NOMO-1 treated with dmso at 0.1 percent for 144 hours (cell line): ENCODE measurements at regions not wholly inside any gene's neighbourhood (a gene's known extent, or its start where the extent isn't known, plus 50 kb on each side); places are given as distances from the start of the nearest gene placed in this dataset.

ENCODE experiments used
- DNase-seq: peaks from one replicate; lab custom pipeline; 2025; ENCODE audit not compliant: unreplicated experiment; lab: John Stamatoyannopoulos, UW

GRCh38 chr4:31580843-31581242 lies 860.7 kb downstream of the PCDH7 start:
- DNase-seq: no peak

GRCh38 chr4:31585503-31585902 lies 865.3 kb downstream of the PCDH7 start:
- DNase-seq: no peak

GRCh38 chr4:31592293-31592692 lies 872.1 kb downstream of the PCDH7 start:
- DNase-seq: no peak

- no peak for DNase-seq
Measured at GRCh38 chr4:31595496-31595895, 875.3 kb downstream of the PCDH7 start.

GRCh38 chr4:31598639-31599038 lies 878.5 kb downstream of the PCDH7 start:
- DNase-seq: no peak

GRCh38 chr4:31601793-31602192 lies 881.6 kb downstream of the PCDH7 start:
- DNase-seq: no peak

- no peak for DNase-seq
Measured at GRCh38 chr4:31613946-31614623, 893.9 kb downstream of the PCDH7 start.

GRCh38 chr4:31617667-31618066 lies 897.5 kb downstream of the PCDH7 start:
- DNase-seq: no peak

- DNase-seq: no peak
Measured at GRCh38 chr4:31620476-31620875, 900.3 kb downstream of the PCDH7 start.

GRCh38 chr4:31645236-31645635 lies 925.1 kb downstream of the PCDH7 start:
- no peak for DNase-seq

- DNase-seq: no peak
Measured at GRCh38 chr4:31647786-31648185, 927.6 kb downstream of the PCDH7 start.

GRCh38 chr4:31649878-31650277 lies 929.7 kb downstream of the PCDH7 start:
- DNase-seq: no peak

- DNase-seq: no peak
Measured at GRCh38 chr4:31651541-31651940, 931.4 kb downstream of the PCDH7 start.

- DNase-seq: no peak
Measured at GRCh38 chr4:31655328-31655727, 935.2 kb downstream of the PCDH7 start.

- no peak for DNase-seq
Measured at GRCh38 chr4:31657859-31658570, 937.8 kb downstream of the PCDH7 start.

- no peak for DNase-seq
Measured at GRCh38 chr4:31660916-31661315, 940.7 kb downstream of the PCDH7 start.

- DNase-seq: no peak
Measured at GRCh38 chr4:31662951-31663350, 942.8 kb downstream of the PCDH7 start.

GRCh38 chr4:31667686-31668085 lies 947.5 kb downstream of the PCDH7 start:
- no peak for DNase-seq

- DNase-seq: no peak
Measured at GRCh38 chr4:31674313-31674947, 954.3 kb downstream of the PCDH7 start.

- DNase-seq: no peak
Measured at GRCh38 chr4:31678356-31678755, 958.2 kb downstream of the PCDH7 start.

GRCh38 chr4:31682796-31683195 lies 962.6 kb downstream of the PCDH7 start:
- DNase-seq: no peak

- DNase-seq: no peak
Measured at GRCh38 chr4:31687717-31688342, 967.7 kb downstream of the PCDH7 start.
